Uterus (tissue), 3 donors: ENCODE measurements at regions not wholly inside any gene's neighbourhood (a gene's known extent, or its start where the extent isn't known, plus 50 kb on each side); places are given as distances from the start of the nearest gene placed in this dataset.

ENCODE experiments used
- DNase-seq, 2 donors: peaks; one replicate each; pipeline ENCODE4 v3.0.0-alpha.2; 2019 to 2020
- H3K27ac ChIP-seq, 2 donors: fragments of 200-600 bp; sonication (generic); 1 replicate in 1 of 2; 2 replicates in 1 of 2; pipeline ENCODE4 v1.5.1; 2016 to 2018
- H3K27me3 ChIP-seq, 2 donors: fragments of 200-600 bp; sonication (generic); one replicate each; pipeline ENCODE4 v1.5.1; 2018 to 2019; ENCODE audit warnings: control low read depth in 1 of 2
- H3K36me3 ChIP-seq, 2 donors: fragments of 200-600 bp; sonication (generic); one replicate each; pipeline ENCODE4 v1.5.1; 2019; ENCODE audit warnings: control low read depth in 1 of 2
- H3K4me1 ChIP-seq, 2 donors: fragments of 200-600 bp; sonication (generic); one replicate each; pipeline ENCODE4 v1.5.1; 2018 to 2019; ENCODE audit warnings: control low read depth in 1 of 2
- H3K4me3 ChIP-seq, 2 donors: fragments of 200-600 bp; sonication (generic); 1 replicate in 1 of 2; 2 replicates in 1 of 2; pipeline ENCODE4 v1.5.1; 2018 to 2019; ENCODE audit warnings: mild to moderate bottlenecking in 1 of 2
- H3K9me3 ChIP-seq, 2 donors: fragments of 200-600 bp; sonication (generic); one replicate each; pipeline ENCODE4 v1.5.1; 2019; ENCODE audit warnings: control low read depth in 1 of 2
- CTCF ChIP-seq, 4 experiments: fragments of 200-600 bp in 2 of 4; fragments of 450-650 bp in 2 of 4; sonication (generic) in 2 of 4; IDR thresholded peaks; one replicate each; pipeline ENCODE4 v1.5.1; 2016 to 2019; ENCODE audit warnings: antibody characterized with exemption in 4 of 4, mild to moderate bottlenecking in 2 of 4, moderate library complexity in 1 of 4
- POLR2A ChIP-seq, 2 donors: fragments of 450-650 bp; IDR thresholded peaks; one replicate each; pipeline ENCODE4 v1.6.1; 2016; ENCODE audit warnings: antibody characterized with exemption in 2 of 2, mild to moderate bottlenecking in 1 of 2, moderate library complexity in 1 of 2
- intact Hi-C: fragments of 100-400 bp; cut with DNase I; formaldehyde crosslinking; loops from one replicate; pipeline ENCODE4 v1.15.1; 2023; ENCODE audit warnings: low total_unique reads
- donor health status: DM: yes; HTN: yes; CAD: no.

GRCh38 chr12:69001251-69001650, 68.3 kb upstream of the CPM start:
- no peak overlapping the region for H3K4me3 ChIP-seq
- no peak overlapping the region for H3K27ac ChIP-seq
- H3K9me3 ChIP-seq: no peaks in the 10 kb centered on the region
- intact Hi-C loops: no loop called here
- no peak for TF ChIP-seq POLR2A (IDR thresholded peaks at IDR 0.05)
- DNase-seq: no peak
- no peaks in the 10 kb centered on the region for H3K27me3 ChIP-seq
- H3K36me3 ChIP-seq: no peaks in the 10 kb centered on the region
- H3K4me1 ChIP-seq: no peaks in the 10 kb centered on the region

GRCh38 chr12:69002969-69003368, 70.0 kb upstream of the CPM start:
- TF ChIP-seq CTCF (IDR thresholded peaks at IDR 0.05): no peak
- no peak for TF ChIP-seq POLR2A (IDR thresholded peaks at IDR 0.05)
- H3K36me3 ChIP-seq: no peaks in the 10 kb centered on the region
- no peak overlapping the region for H3K4me3 ChIP-seq
- no peaks in the 10 kb centered on the region for H3K27me3 ChIP-seq
- H3K27ac ChIP-seq: no peak overlapping the region
- no peaks in the 10 kb centered on the region for H3K4me1 ChIP-seq
- H3K9me3 ChIP-seq: no peaks in the 10 kb centered on the region
- intact Hi-C loops: no loop called here
- no peak for DNase-seq

GRCh38 chr12:69003991-69004390, 71.0 kb upstream of the CPM start:
- TF ChIP-seq POLR2A (IDR thresholded peaks at IDR 0.05): no peak
- no peak for TF ChIP-seq CTCF (IDR thresholded peaks at IDR 0.05)
- intact Hi-C loops: no loop called here

GRCh38 chr12:69007101-69007854, 74.3 kb upstream of the CPM start:
- no peak for TF ChIP-seq POLR2A (IDR thresholded peaks at IDR 0.05)
- TF ChIP-seq CTCF (IDR thresholded peaks at IDR 0.05): no peak
- no peak for DNase-seq
- H3K4me3 ChIP-seq: peak overlapping the region in 1 of 2 donors; percentile 2
- no peaks in the 10 kb centered on the region for H3K36me3 ChIP-seq
- no peak overlapping the region for H3K27ac ChIP-seq
- H3K27me3 ChIP-seq: no peaks in the 10 kb centered on the region
- intact Hi-C loops: no loop called here
- H3K4me1 ChIP-seq: no peaks in the 10 kb centered on the region
- no peaks in the 10 kb centered on the region for H3K9me3 ChIP-seq

More at GRCh38 chr12:69003991-69004390, 71.0 kb upstream of the CPM start:
- no peak overlapping the region for H3K4me3 ChIP-seq
- no peak for DNase-seq
- no peaks in the 10 kb centered on the region for H3K4me1 ChIP-seq
- no peak overlapping the region for H3K27ac ChIP-seq
- H3K27me3 ChIP-seq: no peaks in the 10 kb centered on the region
- H3K9me3 ChIP-seq: no peaks in the 10 kb centered on the region
- no peaks in the 10 kb centered on the region for H3K36me3 ChIP-seq

- H3K4me3 ChIP-seq: no peak overlapping the region
- H3K4me1 ChIP-seq: no peaks in the 10 kb centered on the region
- DNase-seq: no peak
- TF ChIP-seq CTCF (IDR thresholded peaks at IDR 0.05) (no peak), POLR2A (IDR thresholded peaks at IDR 0.05) (no peak)
- no peaks in the 10 kb centered on the region for H3K9me3 ChIP-seq
- H3K27me3 ChIP-seq: no peaks in the 10 kb centered on the region
- H3K36me3 ChIP-seq: no peaks in the 10 kb centered on the region
- intact Hi-C loops: no loop called here
- no peak overlapping the region for H3K27ac ChIP-seq
These were observed 74.9 kb upstream of the CPM start for GRCh38 chr12:69007855-69008351.
